K562 (cell line): ENCODE measurements at regions not wholly inside any gene's neighbourhood (a gene's known extent, or its start where the extent isn't known, plus 50 kb on each side); places are given as distances from the start of the nearest gene placed in this dataset.

ENCODE experiments used
- FOXA3 ChIP-seq, 2 experiments: fragments of 450-650 bp in 1 of 2; sonication (generic) in 1 of 2; formaldehyde crosslinking; IDR thresholded peaks in 1 of 2; conservative IDR thresholded peaks in 1 of 2; 2 replicates each; pipeline versions ENCODE4 v1.4.0 to v1.8.0; 2020 to 2022; ENCODE audit warnings: mild to moderate bottlenecking in 2 of 2, missing genetic modification reagents in 1 of 2
- GATAD2B ChIP-seq: fragments of 450-650 bp; IDR thresholded peaks from 2 replicates; pipeline ENCODE4 v1.6.1; 2017; ENCODE audit warnings: mild to moderate bottlenecking, borderline replicate concordance
- HDAC6 ChIP-seq: IDR thresholded peaks from 2 replicates; pipeline ENCODE4 v1.6.1; 2012; ENCODE audit warnings: low read depth, mild to moderate bottlenecking, control low read depth, inconsistent platforms, low read length, moderate library complexity
- ILF3 ChIP-seq: fragments of 450-650 bp; IDR thresholded peaks from 2 replicates; pipeline ENCODE4 v1.6.1; 2018; ENCODE audit warnings: antibody characterized with exemption, mild to moderate bottlenecking, moderate library complexity, borderline replicate concordance
- KAT2B ChIP-seq: IDR thresholded peaks from one replicate; pipeline ENCODE4 v1.6.1; 2012; ENCODE audit warnings: low read depth, mild to moderate bottlenecking, control low read depth, inconsistent platforms, low read length, moderate library complexity
- KLF10 ChIP-seq: fragments of 250-450 bp; sonication (Bioruptor Pico); IDR thresholded peaks from 2 replicates; pipeline ENCODE4 v1.6.1; 2021; ENCODE audit warnings: matching md5 sums
- MYC ChIP-seq, 2 experiments: fragments of 250-450 bp in 1 of 2; sonication (Bioruptor Pico) in 1 of 2; IDR thresholded peaks; 2 replicates each; pipeline versions ENCODE4 v1.5.1 to v1.6.1; 2012 to 2021; ENCODE audit warnings: low read depth in 2 of 2, borderline replicate concordance in 1 of 2, improper control_type of control experiment in 1 of 2, low read length in 1 of 2, mild to moderate bottlenecking in 1 of 2, moderate library complexity in 1 of 2
- NFXL1 ChIP-seq: fragments of 450-650 bp; formaldehyde crosslinking; IDR thresholded peaks from 2 replicates; pipeline ENCODE4 v1.4.0; 2021; ENCODE audit warnings: mild to moderate bottlenecking
- PTTG1 ChIP-seq: fragments of 450-650 bp; IDR thresholded peaks from 2 replicates; pipeline ENCODE4 v1.6.1; 2016; ENCODE audit warnings: low read depth, mild to moderate bottlenecking, missing genetic modification characterization, missing compliant biosample characterization
- SOX6 ChIP-seq: fragments of 450-650 bp; IDR thresholded peaks from 2 replicates; pipeline ENCODE4 v1.6.1; 2014; ENCODE audit warnings: mild to moderate bottlenecking
- ZFP1 ChIP-seq: fragments of 450-650 bp; formaldehyde crosslinking; IDR thresholded peaks from 2 replicates; pipeline ENCODE4 v1.4.0; 2020; ENCODE audit warnings: mild to moderate bottlenecking, mixed read lengths
- ZNF589 ChIP-seq: fragments of 200-800 bp; sonication (Bioruptor generic); IDR thresholded peaks from 2 replicates; pipeline ENCODE4 v1.6.1; 2016; ENCODE audit warnings: low read depth, missing genetic modification characterization, missing compliant biosample characterization
- TF ChIP-seq, protein P1 (sequence below): fragments of 450-650 bp; IDR thresholded peaks from 2 replicates; pipeline ENCODE4 v1.6.1; 2016; ENCODE audit warnings: borderline replicate concordance
- TF ChIP-seq, protein P2 (sequence below): sonication (generic); formaldehyde crosslinking; IDR thresholded peaks from 2 replicates; pipeline ENCODE4 v1.8.0; 2022; ENCODE audit warnings: missing genetic modification reagents, mild to moderate bottlenecking, moderate library complexity, borderline replicate concordance
- TF ChIP-seq, protein P3 (sequence below), 2 experiments: fragments of 250-450 bp in 1 of 2; fragments of 450-650 bp in 1 of 2; sonication (Bioruptor Pico) in 1 of 2; IDR thresholded peaks; 2 replicates each; pipeline versions ENCODE4 v1.6.1 to v1.8.0; 2016 to 2021; ENCODE audit warnings: mild to moderate bottlenecking in 2 of 2, moderate library complexity in 2 of 2, missing compliant biosample characterization in 1 of 2, missing genetic modification characterization in 1 of 2
- TF ChIP-seq, protein P4 (sequence below): fragments of 200-800 bp; sonication (Bioruptor generic); IDR thresholded peaks from 2 replicates; pipeline ENCODE4 v1.6.1; 2016; ENCODE audit warnings: missing genetic modification characterization, missing compliant biosample characterization

DNA sequence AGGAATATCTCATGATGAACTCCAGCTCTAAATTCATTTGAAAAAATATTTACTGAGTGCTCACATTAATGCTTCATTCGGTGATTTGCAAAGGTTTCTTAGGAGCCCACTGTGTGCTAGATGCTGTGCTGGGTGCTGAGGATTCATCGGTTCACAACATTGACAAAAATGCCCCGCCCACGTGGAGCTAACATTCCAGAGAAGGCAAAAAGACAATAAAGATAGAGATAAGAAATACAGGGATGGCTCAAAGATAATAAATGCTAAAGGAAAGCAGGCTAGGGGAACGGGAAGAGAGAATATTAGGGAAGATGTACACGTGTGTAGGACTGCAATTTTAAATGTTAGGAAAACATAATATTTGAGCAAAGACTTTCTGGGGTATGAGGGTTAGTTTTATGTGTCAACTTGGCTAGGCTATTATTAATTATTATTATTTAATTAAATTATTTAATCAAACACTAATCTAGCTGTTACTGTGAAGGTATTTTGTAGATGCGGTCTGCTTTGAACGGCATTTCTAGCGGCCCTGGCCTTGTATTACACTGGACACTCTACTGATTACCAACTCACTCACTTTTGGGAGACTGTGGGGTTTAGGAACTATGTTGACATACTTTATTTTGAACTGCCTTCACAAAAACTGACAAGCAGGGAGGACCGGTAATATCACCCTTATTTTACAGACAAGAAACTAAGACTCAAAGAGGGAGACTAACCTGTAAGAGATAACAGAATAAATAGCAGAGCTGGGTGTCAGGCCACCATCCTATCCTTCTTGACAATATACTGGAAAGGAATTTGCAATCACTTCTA lies 61.9 kb upstream of the IRF2 start (continued):
- TF ChIP-seq, protein P1, sequence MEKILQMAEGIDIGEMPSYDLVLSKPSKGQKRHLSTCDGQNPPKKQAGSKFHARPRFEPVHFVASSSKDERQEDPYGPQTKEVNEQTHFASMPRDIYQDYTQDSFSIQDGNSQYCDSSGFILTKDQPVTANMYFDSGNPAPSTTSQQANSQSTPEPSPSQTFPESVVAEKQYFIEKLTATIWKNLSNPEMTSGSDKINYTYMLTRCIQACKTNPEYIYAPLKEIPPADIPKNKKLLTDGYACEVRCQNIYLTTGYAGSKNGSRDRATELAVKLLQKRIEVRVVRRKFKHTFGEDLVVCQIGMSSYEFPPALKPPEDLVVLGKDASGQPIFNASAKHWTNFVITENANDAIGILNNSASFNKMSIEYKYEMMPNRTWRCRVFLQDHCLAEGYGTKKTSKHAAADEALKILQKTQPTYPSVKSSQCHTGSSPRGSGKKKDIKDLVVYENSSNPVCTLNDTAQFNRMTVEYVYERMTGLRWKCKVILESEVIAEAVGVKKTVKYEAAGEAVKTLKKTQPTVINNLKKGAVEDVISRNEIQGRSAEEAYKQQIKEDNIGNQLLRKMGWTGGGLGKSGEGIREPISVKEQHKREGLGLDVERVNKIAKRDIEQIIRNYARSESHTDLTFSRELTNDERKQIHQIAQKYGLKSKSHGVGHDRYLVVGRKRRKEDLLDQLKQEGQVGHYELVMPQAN, result no peak
- TF ChIP-seq HDAC6, result no peak
- no peak for TF ChIP-seq ZFP1 (CRISPR knock-in tag)
- no peak for TF ChIP-seq KLF10 (CRISPR knock-in tag)
- no peak for TF ChIP-seq NFXL1 (CRISPR knock-in tag)
- 0 out of 2 replicates have a peak, but pooled peaks have one; percentile 56 for TF ChIP-seq GATAD2B
- peak; percentile 64; the same call in 1 of the 2 replicates for TF ChIP-seq SOX6
- TF ChIP-seq MYC (IDR thresholded peaks at IDR 0.05; ENCODE audit: low read depth, low read length), result 0 out of 2 replicates have a peak, but pooled peaks have one; percentile 15
- TF ChIP-seq MYC (CRISPR knock-in tag; IDR thresholded peaks at IDR 0.05; ENCODE audit: borderline replicate concordance, low read depth), result no peak
- TF ChIP-seq, protein P2, sequence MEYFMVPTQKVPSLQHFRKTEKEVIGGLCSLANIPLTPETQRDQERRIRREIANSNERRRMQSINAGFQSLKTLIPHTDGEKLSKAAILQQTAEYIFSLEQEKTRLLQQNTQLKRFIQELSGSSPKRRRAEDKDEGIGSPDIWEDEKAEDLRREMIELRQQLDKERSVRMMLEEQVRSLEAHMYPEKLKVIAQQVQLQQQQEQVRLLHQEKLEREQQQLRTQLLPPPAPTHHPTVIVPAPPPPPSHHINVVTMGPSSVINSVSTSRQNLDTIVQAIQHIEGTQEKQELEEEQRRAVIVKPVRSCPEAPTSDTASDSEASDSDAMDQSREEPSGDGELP (CRISPR knock-in tag), result no peak
- TF ChIP-seq ZNF589 (CRISPR knock-in tag), result 0 out of 2 replicates have a peak, but pooled peaks have one; percentile 15
- no peak for TF ChIP-seq FOXA3 (CRISPR knock-in tag; conservative IDR thresholded peaks at IDR 0.05 in 1 of 2, IDR thresholded peaks at IDR 0.05 in 1 of 2)
- TF ChIP-seq, protein P3, sequence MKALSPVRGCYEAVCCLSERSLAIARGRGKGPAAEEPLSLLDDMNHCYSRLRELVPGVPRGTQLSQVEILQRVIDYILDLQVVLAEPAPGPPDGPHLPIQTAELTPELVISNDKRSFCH (CRISPR knock-in tag; IDR thresholded peaks at IDR 0.05), result no peak
- TF ChIP-seq, protein P3 (tag; IDR thresholded peaks at IDR 0.05), result no peak
- no peak for TF ChIP-seq ILF3
- TF ChIP-seq, protein P4, sequence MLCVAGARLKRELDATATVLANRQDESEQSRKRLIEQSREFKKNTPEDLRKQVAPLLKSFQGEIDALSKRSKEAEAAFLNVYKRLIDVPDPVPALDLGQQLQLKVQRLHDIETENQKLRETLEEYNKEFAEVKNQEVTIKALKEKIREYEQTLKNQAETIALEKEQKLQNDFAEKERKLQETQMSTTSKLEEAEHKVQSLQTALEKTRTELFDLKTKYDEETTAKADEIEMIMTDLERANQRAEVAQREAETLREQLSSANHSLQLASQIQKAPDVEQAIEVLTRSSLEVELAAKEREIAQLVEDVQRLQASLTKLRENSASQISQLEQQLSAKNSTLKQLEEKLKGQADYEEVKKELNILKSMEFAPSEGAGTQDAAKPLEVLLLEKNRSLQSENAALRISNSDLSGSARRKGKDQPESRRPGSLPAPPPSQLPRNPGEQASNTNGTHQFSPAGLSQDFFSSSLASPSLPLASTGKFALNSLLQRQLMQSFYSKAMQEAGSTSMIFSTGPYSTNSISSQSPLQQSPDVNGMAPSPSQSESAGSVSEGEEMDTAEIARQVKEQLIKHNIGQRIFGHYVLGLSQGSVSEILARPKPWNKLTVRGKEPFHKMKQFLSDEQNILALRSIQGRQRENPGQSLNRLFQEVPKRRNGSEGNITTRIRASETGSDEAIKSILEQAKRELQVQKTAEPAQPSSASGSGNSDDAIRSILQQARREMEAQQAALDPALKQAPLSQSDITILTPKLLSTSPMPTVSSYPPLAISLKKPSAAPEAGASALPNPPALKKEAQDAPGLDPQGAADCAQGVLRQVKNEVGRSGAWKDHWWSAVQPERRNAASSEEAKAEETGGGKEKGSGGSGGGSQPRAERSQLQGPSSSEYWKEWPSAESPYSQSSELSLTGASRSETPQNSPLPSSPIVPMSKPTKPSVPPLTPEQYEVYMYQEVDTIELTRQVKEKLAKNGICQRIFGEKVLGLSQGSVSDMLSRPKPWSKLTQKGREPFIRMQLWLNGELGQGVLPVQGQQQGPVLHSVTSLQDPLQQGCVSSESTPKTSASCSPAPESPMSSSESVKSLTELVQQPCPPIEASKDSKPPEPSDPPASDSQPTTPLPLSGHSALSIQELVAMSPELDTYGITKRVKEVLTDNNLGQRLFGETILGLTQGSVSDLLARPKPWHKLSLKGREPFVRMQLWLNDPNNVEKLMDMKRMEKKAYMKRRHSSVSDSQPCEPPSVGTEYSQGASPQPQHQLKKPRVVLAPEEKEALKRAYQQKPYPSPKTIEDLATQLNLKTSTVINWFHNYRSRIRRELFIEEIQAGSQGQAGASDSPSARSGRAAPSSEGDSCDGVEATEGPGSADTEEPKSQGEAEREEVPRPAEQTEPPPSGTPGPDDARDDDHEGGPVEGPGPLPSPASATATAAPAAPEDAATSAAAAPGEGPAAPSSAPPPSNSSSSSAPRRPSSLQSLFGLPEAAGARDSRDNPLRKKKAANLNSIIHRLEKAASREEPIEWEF (CRISPR knock-in tag), result no peak
- TF ChIP-seq PTTG1, result no peak
- TF ChIP-seq KAT2B, result no peak
- TF ChIP-seq, all 486 proteins: peak for 9
